ENCODE measurements at regions not wholly inside any gene's neighbourhood (a gene's known extent, or its start where the extent isn't known, plus 50 kb on each side); places are given as distances from the start of the nearest gene placed in this dataset.

- no peak for TF ChIP-seq CTCF (IDR thresholded peaks at IDR 0.05; ENCODE audit: low read depth, low read length)
These were observed 227.3 kb downstream of the TBXT start for GRCh38 chr6:165940366-165940765.

GRCh38 chr6:165939601-165940290, 227.9 kb downstream of the TBXT start:
- no peak for TF ChIP-seq CTCF (IDR thresholded peaks at IDR 0.05; ENCODE audit: low read depth, low read length)
- DNase-seq (ENCODE audit: extremely low read depth, low read depth): no peak

More at GRCh38 chr6:165940366-165940765, 227.3 kb downstream of the TBXT start:
- DNase-seq (ENCODE audit: extremely low read depth, low read depth): no peak

- no peak for TF ChIP-seq CTCF (IDR thresholded peaks at IDR 0.05; ENCODE audit: low read depth, low read length)
- DNase-seq (ENCODE audit: extremely low read depth, low read depth): no peak
These were observed 228.6 kb downstream of the TBXT start for GRCh38 chr6:165939047-165939446.

- no peak for TF ChIP-seq CTCF (IDR thresholded peaks at IDR 0.05; ENCODE audit: low read depth, low read length)
- DNase-seq (ENCODE audit: extremely low read depth, low read depth): no peak
These were observed 229.9 kb downstream of the TBXT start for GRCh38 chr6:165937564-165938358.

- no peak for DNase-seq (ENCODE audit: extremely low read depth, low read depth)
- no peak for TF ChIP-seq CTCF (IDR thresholded peaks at IDR 0.05; ENCODE audit: low read depth, low read length)
These were observed 231.0 kb downstream of the TBXT start for GRCh38 chr6:165936660-165937059.

- TF ChIP-seq CTCF (IDR thresholded peaks at IDR 0.05; ENCODE audit: low read depth, low read length): no peak
These were observed 231.6 kb downstream of the TBXT start for GRCh38 chr6:165936096-165936495.

GRCh38 chr6:165931675-165932074, 236.0 kb downstream of the TBXT start:
- no peak for TF ChIP-seq CTCF (IDR thresholded peaks at IDR 0.05; ENCODE audit: low read depth, low read length)
- no peak for DNase-seq (ENCODE audit: extremely low read depth, low read depth)

More at GRCh38 chr6:165936096-165936495, 231.6 kb downstream of the TBXT start:
- no peak for DNase-seq (ENCODE audit: extremely low read depth, low read depth)
